Ectodermal cell (in vitro differentiated cells): ENCODE measurements at regions not wholly inside any gene's neighbourhood (a gene's known extent, or its start where the extent isn't known, plus 50 kb on each side); places are given as distances from the start of the nearest gene placed in this dataset.

Source experiments
- H3K27ac ChIP-seq: 2 replicates; pipeline ENCODE4 v1.7.0; 2013; ENCODE audit warnings: mild to moderate bottlenecking, low read depth, low read length; ENCODE audit not compliant: insufficient read depth, poor library complexity, severe bottlenecking
- H3K27me3 ChIP-seq: 2 replicates; pipeline ENCODE4 v1.7.0; 2013; ENCODE audit warnings: mild to moderate bottlenecking, low read length; ENCODE audit not compliant: insufficient read depth, control insufficient read depth, poor library complexity, severe bottlenecking
- H3K36me3 ChIP-seq: one replicate; pipeline ENCODE4 v1.7.0; 2013; ENCODE audit warnings: low read length; ENCODE audit not compliant: control insufficient read depth, insufficient read depth
- H3K4me1 ChIP-seq: one replicate; pipeline ENCODE4 v1.7.0; 2013; ENCODE audit warnings: low read length; ENCODE audit not compliant: control insufficient read depth, insufficient read depth
- H3K4me3 ChIP-seq: 2 replicates; pipeline ENCODE4 v1.7.0; 2013; ENCODE audit warnings: low read depth, low read length, control low read depth; ENCODE audit not compliant: insufficient read depth
- H3K9me3 ChIP-seq: 2 replicates; pipeline ENCODE4 v1.7.0; 2013; ENCODE audit warnings: mild to moderate bottlenecking, low read length, moderate library complexity; ENCODE audit not compliant: control insufficient read depth
- WGBS, 2 experiments: methylation state at CpG; one replicate each; pipeline ENCODE4 v1.1.7; 2013; ENCODE audit warnings: missing lambda C conversion rate in 2 of 2; 5-methylcytosine and 5-hydroxymethylcytosine counted together

- Histone ChIP-seq H3K27ac (no peak overlapping the region), H3K4me3 (no peak overlapping the region), H3K9me3 (no peaks in the 10 kb centered on the region), H3K36me3 (no peaks in the 10 kb centered on the region), H3K27me3 (no peaks in the 10 kb centered on the region), H3K4me1 (no peaks in the 10 kb centered on the region)
- WGBS, 2 experiments: 76 to 94% methylated on average over 1 of the region's 1 CpG
Observed at GRCh38 chr20:7332169-7332568, 564.7 kb downstream of the BMP2 start.

GRCh38 chr20:7333841-7334240, 566.4 kb downstream of the BMP2 start:
- H3K27ac ChIP-seq: no peak overlapping the region
- no peaks in the 10 kb centered on the region for H3K4me1 ChIP-seq
- no peaks in the 10 kb centered on the region for H3K9me3 ChIP-seq
- H3K36me3 ChIP-seq: no peaks in the 10 kb centered on the region
- no peak overlapping the region for H3K4me3 ChIP-seq
- no peaks in the 10 kb centered on the region for H3K27me3 ChIP-seq
- 90 to 95% methylated on average over 3 of the region's 3 CpGs for WGBS, 2 experiments

GRCh38 chr20:7346026-7346425, 578.5 kb downstream of the BMP2 start:
- H3K36me3 ChIP-seq: no peaks in the 10 kb centered on the region
- H3K4me3 ChIP-seq: no peak overlapping the region
- H3K27ac ChIP-seq: no peak overlapping the region
- H3K27me3 ChIP-seq: no peaks in the 10 kb centered on the region
- WGBS, 2 experiments: 98 to 100% methylated on average over 3 of the region's 3 CpGs
- H3K4me1 ChIP-seq: no peaks in the 10 kb centered on the region
- H3K9me3 ChIP-seq: no peaks in the 10 kb centered on the region

GRCh38 chr20:7346562-7346961, 579.1 kb downstream of the BMP2 start:
- Histone ChIP-seq H3K4me3 (no peak overlapping the region), H3K4me1 (no peaks in the 10 kb centered on the region), H3K27me3 (no peaks in the 10 kb centered on the region), H3K27ac (no peak overlapping the region), H3K36me3 (no peaks in the 10 kb centered on the region), H3K9me3 (no peaks in the 10 kb centered on the region)
- 70 to 100% methylated on average over 1 of the region's 1 CpG for WGBS, 2 experiments

GRCh38 chr20:7347409-7347808, 579.9 kb downstream of the BMP2 start:
- H3K27me3 ChIP-seq: no peaks in the 10 kb centered on the region
- H3K4me3 ChIP-seq: no peak overlapping the region
- H3K9me3 ChIP-seq: no peaks in the 10 kb centered on the region
- 93 to 94% methylated on average over 2 of the region's 2 CpGs for WGBS, 2 experiments
- H3K27ac ChIP-seq: no peak overlapping the region
- H3K36me3 ChIP-seq: no peaks in the 10 kb centered on the region
- no peaks in the 10 kb centered on the region for H3K4me1 ChIP-seq

- H3K9me3 ChIP-seq: no peaks in the 10 kb centered on the region
- no peak overlapping the region for H3K4me3 ChIP-seq
- no peaks in the 10 kb centered on the region for H3K4me1 ChIP-seq
- no peaks in the 10 kb centered on the region for H3K27me3 ChIP-seq
- no peaks in the 10 kb centered on the region for H3K36me3 ChIP-seq
- H3K27ac ChIP-seq: no peak overlapping the region
- 95 to 96% methylated on average over 1 of the region's 1 CpG for WGBS, 2 experiments
Observed at GRCh38 chr20:7348253-7348652, 580.8 kb downstream of the BMP2 start.

GRCh38 chr20:7352165-7352564, 584.7 kb downstream of the BMP2 start:
- Histone ChIP-seq H3K27ac (no peak overlapping the region), H3K36me3 (no peaks in the 10 kb centered on the region), H3K4me1 (no peaks in the 10 kb centered on the region), H3K4me3 (no peak overlapping the region), H3K9me3 (no peaks in the 10 kb centered on the region), H3K27me3 (no peaks in the 10 kb centered on the region)
- 94 to 96% methylated on average over 9 of the region's 9 CpGs for WGBS, 2 experiments

GRCh38 chr20:7355051-7355450, 585.2 kb downstream of the HAO1 start:
- no peaks in the 10 kb centered on the region for H3K27me3 ChIP-seq
- H3K9me3 ChIP-seq: no peaks in the 10 kb centered on the region
- H3K27ac ChIP-seq: no peak overlapping the region
- WGBS, 2 experiments: 86% methylated on average over 2 of the region's 2 CpGs; no CpG with 5 or more reads in 1 of the 2 experiments
- H3K36me3 ChIP-seq: no peaks in the 10 kb centered on the region
- peaks cover 2% of the 10 kb centered on the region for H3K4me1 ChIP-seq
- H3K4me3 ChIP-seq: no peak overlapping the region

GRCh38 chr20:7358670-7359069, 581.6 kb downstream of the HAO1 start:
- H3K36me3 ChIP-seq: no peaks in the 10 kb centered on the region

GRCh38 chr20:7359739-7360138, 580.5 kb downstream of the HAO1 start:
- H3K9me3 ChIP-seq: no peaks in the 10 kb centered on the region
- H3K27me3 ChIP-seq: no peaks in the 10 kb centered on the region
- no peak overlapping the region for H3K27ac ChIP-seq
- no peak overlapping the region for H3K4me3 ChIP-seq
- 95 to 100% methylated on average over 1 to 3 of the region's 3 CpGs for WGBS, 2 experiments
- peaks cover 24% of the 10 kb centered on the region for H3K4me1 ChIP-seq
- H3K36me3 ChIP-seq: no peaks in the 10 kb centered on the region

More at GRCh38 chr20:7358670-7359069, 581.6 kb downstream of the HAO1 start:
- Histone ChIP-seq H3K9me3 (no peaks in the 10 kb centered on the region), H3K27ac (no peak overlapping the region), H3K27me3 (no peaks in the 10 kb centered on the region), H3K4me3 (no peak overlapping the region), H3K4me1 (peaks cover 24% of the 10 kb centered on the region)
- WGBS, 2 experiments: 85 to 88% methylated on average over 1 of the region's 1 CpG

GRCh38 chr20:7361321-7361720, 578.9 kb downstream of the HAO1 start:
- 0 to 12% methylated on average over 3 of the region's 3 CpGs for WGBS, 2 experiments
- Histone ChIP-seq H3K4me3 (no peak overlapping the region), H3K36me3 (no peaks in the 10 kb centered on the region), H3K27ac (peak overlapping the region; percentile 61), H3K27me3 (no peaks in the 10 kb centered on the region), H3K4me1 (peaks cover 24% of the 10 kb centered on the region), H3K9me3 (no peaks in the 10 kb centered on the region)
